ES-I3 (cell line): ENCODE measurements at regions not wholly inside any gene's neighbourhood (a gene's known extent, or its start where the extent isn't known, plus 50 kb on each side); places are given as distances from the start of the nearest gene placed in this dataset.

Source experiments
- H3K36me3 ChIP-seq: 2 replicates; pipeline ENCODE4 v1.6.1; 2013; ENCODE audit warnings: mild to moderate bottlenecking, low read length, control low read depth, moderate library complexity; ENCODE audit not compliant: insufficient read depth
- H3K4me1 ChIP-seq: 2 replicates; pipeline ENCODE4 v1.6.1; 2013; ENCODE audit warnings: mild to moderate bottlenecking, control low read depth, low read length; ENCODE audit not compliant: insufficient read depth
- H3K9ac ChIP-seq: 2 replicates; pipeline ENCODE4 v1.6.1; 2013; ENCODE audit warnings: low read depth, mild to moderate bottlenecking, low read length, moderate library complexity
- H3K9me3 ChIP-seq: 2 replicates; pipeline ENCODE4 v1.6.1; 2013; ENCODE audit warnings: mild to moderate bottlenecking, low read length, moderate library complexity; ENCODE audit not compliant: control insufficient read depth, insufficient read depth

GRCh38 chr5:113652161-113652560 is 138.7 kb downstream of the YTHDC2 start:
- Histone ChIP-seq H3K36me3 (no peaks in the 10 kb centered on the region), H3K4me1 (no peaks in the 10 kb centered on the region), H3K9me3 (no peaks in the 10 kb centered on the region), H3K9ac (no peak overlapping the region)

- no peaks in the 10 kb centered on the region for H3K9me3 ChIP-seq
- no peaks in the 10 kb centered on the region for H3K4me1 ChIP-seq
- H3K9ac ChIP-seq = no peak overlapping the region
- no peaks in the 10 kb centered on the region for H3K36me3 ChIP-seq
Measured at GRCh38 chr5:113654828-113655227, 141.3 kb downstream of the YTHDC2 start.

GRCh38 chr5:113660206-113660605 is 146.7 kb downstream of the YTHDC2 start:
- Histone ChIP-seq H3K36me3 (no peaks in the 10 kb centered on the region), H3K9me3 (no peaks in the 10 kb centered on the region), H3K4me1 (no peaks in the 10 kb centered on the region), H3K9ac (no peak overlapping the region)

GRCh38 chr5:113660706-113661250 is 147.3 kb downstream of the YTHDC2 start:
- Histone ChIP-seq H3K9me3 (no peaks in the 10 kb centered on the region), H3K36me3 (no peaks in the 10 kb centered on the region), H3K4me1 (no peaks in the 10 kb centered on the region), H3K9ac (no peak overlapping the region)

GRCh38 chr5:113663879-113664541 is 150.5 kb downstream of the YTHDC2 start:
- no peaks in the 10 kb centered on the region for H3K9me3 ChIP-seq
- no peak overlapping the region for H3K9ac ChIP-seq
- H3K36me3 ChIP-seq = no peaks in the 10 kb centered on the region
- H3K4me1 ChIP-seq = no peaks in the 10 kb centered on the region

- no peak overlapping the region for H3K9ac ChIP-seq
- peaks cover 7% of the 10 kb centered on the region; the same call in 1 of the 2 replicates for H3K9me3 ChIP-seq
- H3K4me1 ChIP-seq = no peaks in the 10 kb centered on the region; the same call in 1 of the 2 replicates
- no peaks in the 10 kb centered on the region for H3K36me3 ChIP-seq
Measured at GRCh38 chr5:113673041-113673440, 159.5 kb downstream of the YTHDC2 start.

- peaks cover 9% of the 10 kb centered on the region; the same call in 1 of the 2 replicates for H3K4me1 ChIP-seq
- H3K36me3 ChIP-seq = no peaks in the 10 kb centered on the region
- H3K9ac ChIP-seq = no peak overlapping the region
- peaks cover 7% of the 10 kb centered on the region; the same call in 1 of the 2 replicates for H3K9me3 ChIP-seq
Measured at GRCh38 chr5:113675166-113675565, 161.7 kb downstream of the YTHDC2 start.

GRCh38 chr5:113678202-113678601 is 164.7 kb downstream of the YTHDC2 start:
- H3K9ac ChIP-seq = no peak overlapping the region; the same call in 1 of the 2 replicates
- peaks cover 9% of the 10 kb centered on the region; the same call in 1 of the 2 replicates for H3K4me1 ChIP-seq
- H3K36me3 ChIP-seq = no peaks in the 10 kb centered on the region
- peaks cover 7% of the 10 kb centered on the region; the same call in 1 of the 2 replicates for H3K9me3 ChIP-seq

- Histone ChIP-seq H3K4me1 (peaks cover 9% of the 10 kb centered on the region; the same call in 1 of the 2 replicates), H3K36me3 (no peaks in the 10 kb centered on the region), H3K9me3 (peaks cover 3% of the 10 kb centered on the region; the same call in 1 of the 2 replicates), H3K9ac (no peak overlapping the region; the same call in 1 of the 2 replicates)
Measured at GRCh38 chr5:113678924-113679575, 165.6 kb downstream of the YTHDC2 start.

- no peak overlapping the region for H3K9ac ChIP-seq
- no peaks in the 10 kb centered on the region for H3K36me3 ChIP-seq
- H3K4me1 ChIP-seq = peaks cover 9% of the 10 kb centered on the region; the same call in 1 of the 2 replicates
- no peaks in the 10 kb centered on the region for H3K9me3 ChIP-seq
Measured at GRCh38 chr5:113680534-113680933, 167.0 kb downstream of the YTHDC2 start.

GRCh38 chr5:113682497-113683136 is 169.1 kb downstream of the YTHDC2 start:
- H3K9ac ChIP-seq = no peak overlapping the region
- no peaks in the 10 kb centered on the region for H3K36me3 ChIP-seq
- no peaks in the 10 kb centered on the region for H3K9me3 ChIP-seq
- peaks cover 9% of the 10 kb centered on the region; the same call in 1 of the 2 replicates for H3K4me1 ChIP-seq

- Histone ChIP-seq H3K4me1 (peaks cover 9% of the 10 kb centered on the region; the same call in 1 of the 2 replicates), H3K9ac (no peak overlapping the region), H3K36me3 (no peaks in the 10 kb centered on the region), H3K9me3 (no peaks in the 10 kb centered on the region)
Measured at GRCh38 chr5:113683211-113683610, 169.7 kb downstream of the YTHDC2 start.

GRCh38 chr5:113686599-113686998 is 173.1 kb downstream of the YTHDC2 start:
- no peaks in the 10 kb centered on the region for H3K36me3 ChIP-seq
- no peaks in the 10 kb centered on the region for H3K4me1 ChIP-seq
- no peaks in the 10 kb centered on the region for H3K9me3 ChIP-seq
- H3K9ac ChIP-seq = no peak overlapping the region

GRCh38 chr5:113689647-113690046 is 176.2 kb downstream of the YTHDC2 start:
- Histone ChIP-seq H3K36me3 (no peaks in the 10 kb centered on the region), H3K4me1 (peaks cover 4% of the 10 kb centered on the region; the same call in 1 of the 2 replicates), H3K9me3 (no peaks in the 10 kb centered on the region), H3K9ac (no peak overlapping the region)
